HG02970 (cell line): ENCODE measurements at regions not wholly inside any gene's neighbourhood (a gene's known extent, or its start where the extent isn't known, plus 50 kb on each side); places are given as distances from the start of the nearest gene placed in this dataset.
"Not testable (repeated sequence)": the region's sequence is repeated elsewhere in the genome, so short reads cannot be mapped to it uniquely, and the experiment has no call there.

Source experiments
- ATAC-seq: cut with Tn5 transposase; IDR thresholded peaks from one replicate; pipeline ENCODE4 v1.9.1; 2021; ENCODE audit warnings: mild to moderate bottlenecking, moderate library complexity, moderate number of reproducible peaks; ENCODE audit not compliant: unreplicated experiment, low FRiP score

- no peak for ATAC-seq
Measured at GRCh38 chr12:25784669-25785068, 173.8 kb upstream of the RASSF8 start.

DNA sequence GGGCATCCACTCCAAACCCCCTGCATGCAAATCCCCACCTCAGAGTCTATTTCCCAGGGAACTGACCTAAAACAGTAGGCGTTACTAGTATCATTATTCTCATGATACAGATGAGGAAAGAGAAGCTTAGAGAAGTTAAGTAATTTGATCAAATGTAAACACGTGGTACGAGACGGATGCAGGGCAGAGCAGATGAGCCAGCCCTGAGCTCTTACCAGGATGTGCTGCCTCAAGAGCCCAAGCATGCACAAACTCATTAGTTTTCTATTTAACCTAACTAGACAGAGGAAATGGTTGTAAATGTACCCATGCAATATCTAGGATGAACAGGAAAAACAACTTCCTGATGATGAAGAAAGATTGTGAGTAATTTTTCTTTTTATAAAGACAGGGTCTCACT, 173.3 kb upstream of the RASSF8 start:
- no peak for ATAC-seq

DNA sequence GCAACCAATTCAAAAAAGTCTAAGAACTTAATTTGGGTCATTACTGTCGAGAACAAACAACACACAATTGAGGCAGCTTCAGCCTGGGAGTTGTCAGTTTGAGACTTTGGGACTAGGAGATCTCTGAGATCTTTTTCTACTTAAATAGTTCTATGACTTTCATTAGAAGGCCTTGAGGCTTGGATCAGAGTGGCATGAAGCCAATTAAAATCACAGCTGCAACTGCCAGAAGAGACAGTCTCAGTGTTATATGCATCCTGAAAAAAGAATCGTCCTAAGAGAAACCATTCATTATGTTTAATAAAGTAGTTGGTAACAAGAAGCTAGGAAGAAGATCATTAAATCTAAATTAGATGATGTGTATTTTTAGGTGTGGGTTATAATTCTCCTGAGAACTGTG, 170.8 kb upstream of the RASSF8 start:
- ATAC-seq = no peak

DNA sequence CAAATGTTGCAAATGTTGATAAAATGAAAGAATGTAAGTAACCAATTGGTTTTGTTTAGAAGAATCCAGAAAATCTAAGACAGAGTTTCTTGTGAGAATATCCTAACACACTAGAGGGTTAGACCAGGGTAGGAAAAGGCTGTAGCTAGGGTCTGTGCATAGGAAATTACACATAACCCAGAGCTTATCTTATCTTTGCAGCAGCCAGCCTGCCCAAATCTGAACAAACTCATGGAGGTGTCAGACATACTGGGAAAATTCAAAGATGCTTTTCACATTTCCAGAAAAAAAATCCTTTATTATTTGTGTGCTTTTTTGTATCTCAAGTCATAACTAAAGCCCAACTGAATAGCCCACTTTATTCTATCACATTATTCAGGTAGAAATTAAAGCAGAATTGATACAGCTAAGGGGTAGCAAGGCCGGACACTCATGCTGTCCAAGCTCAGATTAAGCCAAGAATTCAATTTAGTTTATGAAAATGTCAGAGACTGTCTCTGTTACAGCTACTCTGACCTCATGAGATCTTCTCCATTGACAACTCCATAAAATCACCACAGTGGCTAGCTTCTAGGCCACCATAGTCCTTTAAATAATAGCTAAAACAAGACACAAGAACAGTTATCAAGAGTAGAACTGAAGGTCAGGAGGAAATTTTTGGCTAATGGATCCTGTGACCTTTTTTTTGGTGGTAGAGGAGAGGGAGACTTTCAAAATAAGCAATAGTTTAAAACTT, 169.6 kb upstream of the RASSF8 start:
- no peak for ATAC-seq

- no peak for ATAC-seq
Measured at GRCh38 chr12:25789541-25789944, 168.9 kb upstream of the RASSF8 start.

DNA sequence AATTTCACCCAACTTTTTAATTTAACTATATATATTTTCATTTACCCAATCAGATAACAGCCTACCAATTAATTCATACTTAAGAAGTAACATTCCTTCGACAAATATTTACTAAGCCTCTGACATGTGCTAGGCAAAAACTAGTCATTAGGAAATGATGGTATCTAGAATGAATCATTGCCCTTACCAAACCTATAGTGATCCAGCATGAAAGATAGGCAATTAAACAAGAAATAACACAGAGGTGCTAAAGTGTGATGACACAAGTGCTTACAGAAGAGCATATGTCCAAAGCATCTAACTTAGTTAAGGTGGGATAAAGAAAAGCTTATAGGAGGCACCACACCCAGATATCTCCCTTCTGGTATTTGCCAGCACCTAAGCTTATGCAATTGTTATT, 166.5 kb upstream of the RASSF8 start:
- ATAC-seq = no peak

GRCh38 chr12:25793196-25793595, 165.3 kb upstream of the RASSF8 start:
- no peak for ATAC-seq

DNA sequence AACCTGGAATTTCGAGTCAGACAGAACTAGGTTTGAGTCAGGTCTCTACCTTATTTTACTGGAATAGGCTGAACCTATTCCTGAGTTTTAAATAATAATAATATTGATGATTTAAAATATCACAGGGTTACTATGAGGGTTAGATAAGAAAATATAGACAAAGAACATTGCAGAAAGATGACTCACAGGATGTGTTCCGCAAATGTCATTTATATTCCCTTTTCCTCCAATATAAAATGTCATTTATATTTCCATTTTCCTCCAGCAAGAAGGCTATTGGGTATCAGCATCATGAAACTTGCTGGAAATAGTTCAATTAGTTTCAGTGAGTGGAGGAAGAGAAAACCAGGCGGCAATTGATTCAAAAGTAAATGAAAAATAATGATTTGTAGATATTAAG, 163.9 kb upstream of the RASSF8 start:
- ATAC-seq = no peak

DNA sequence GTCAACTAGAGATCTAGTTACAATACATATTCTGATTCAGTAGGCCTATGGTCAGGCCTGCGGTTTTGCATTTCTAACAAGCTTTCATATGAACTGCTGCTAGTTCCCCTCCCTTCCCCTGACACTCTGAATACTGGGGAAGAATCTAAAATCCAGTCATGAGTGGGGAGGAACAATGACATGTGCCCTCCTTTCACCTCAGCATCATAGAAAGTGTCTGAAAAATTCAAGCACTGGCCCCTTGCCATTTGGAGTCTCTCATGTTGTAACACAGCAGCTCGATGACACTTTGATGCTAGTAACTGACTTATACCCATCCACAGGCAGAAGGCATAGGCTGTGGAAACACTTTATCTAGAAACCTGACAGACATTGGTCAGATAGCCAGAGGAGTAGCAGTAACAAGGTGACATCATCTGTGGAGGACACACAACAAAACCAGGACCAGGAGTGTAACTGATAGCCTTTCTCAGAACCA, 161.9 kb upstream of the RASSF8 start:
- ATAC-seq = no peak

DNA sequence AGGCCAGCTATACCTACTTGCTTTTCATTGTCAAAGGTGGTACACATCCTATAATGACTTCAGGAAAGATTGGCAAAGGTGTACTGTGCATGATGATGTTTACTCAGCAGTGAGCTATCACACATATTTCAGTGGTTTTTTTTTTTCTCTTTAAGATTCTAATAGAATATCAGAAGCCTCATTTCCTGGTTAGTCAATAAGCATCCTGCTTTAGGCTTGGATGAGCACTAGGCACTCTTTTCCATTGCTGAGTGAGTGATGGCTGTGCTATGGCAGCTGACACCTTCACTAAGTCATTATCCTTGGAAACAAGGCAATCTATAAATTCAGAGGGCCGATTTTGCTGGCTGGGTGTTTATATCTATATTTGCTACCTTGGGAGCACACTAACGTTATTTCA, 161.1 kb upstream of the RASSF8 start:
- no peak for ATAC-seq

DNA sequence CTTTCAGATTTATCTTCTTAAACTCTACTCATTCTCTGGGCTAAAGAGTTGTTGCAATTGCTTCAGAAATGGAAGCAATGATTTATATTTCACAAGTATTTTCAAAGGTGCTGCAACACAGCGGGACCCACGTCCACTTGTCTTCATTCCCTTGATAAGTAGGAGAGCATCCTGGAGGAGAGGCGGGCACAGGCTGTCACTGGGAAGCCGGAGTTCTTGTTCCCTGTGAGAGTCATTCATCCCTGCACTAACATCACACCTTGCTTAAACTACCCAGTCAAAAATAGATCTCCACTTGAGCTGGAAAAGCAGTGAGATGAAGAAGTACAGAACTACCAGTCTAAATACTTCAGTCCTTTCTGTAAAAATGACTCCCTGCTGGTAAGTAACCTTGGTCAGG, 160.5 kb upstream of the RASSF8 start:
- ATAC-seq = no peak

GRCh38 chr12:25800101-25800500, 158.4 kb upstream of the RASSF8 start:
- no peak for ATAC-seq

DNA sequence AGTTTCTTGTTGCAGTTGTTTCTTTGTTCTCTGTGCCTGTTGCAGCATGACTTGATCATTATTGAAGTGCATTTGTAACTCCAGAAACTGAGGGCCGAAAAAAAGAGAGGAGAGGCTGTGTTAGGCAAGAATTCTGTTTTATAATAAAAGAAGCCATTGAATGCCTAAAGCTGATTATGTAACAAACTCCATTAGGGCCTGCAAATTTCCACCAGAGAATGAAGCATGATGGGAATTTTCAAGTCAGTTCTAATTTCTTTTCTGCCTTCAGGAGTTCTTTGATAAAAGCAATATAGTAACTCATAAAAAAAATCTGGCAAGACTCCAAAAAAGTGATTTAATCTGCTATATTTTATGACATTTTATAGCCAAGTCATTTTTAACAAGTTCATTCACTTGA, 156.7 kb upstream of the RASSF8 start:
- no peak for ATAC-seq

- no peak for ATAC-seq
Measured at GRCh38 chr12:25802143-25802542, 156.3 kb upstream of the RASSF8 start.

GRCh38 chr12:25803029-25803664, 155.3 kb upstream of the RASSF8 start:
- not testable (repeated sequence) for ATAC-seq

DNA sequence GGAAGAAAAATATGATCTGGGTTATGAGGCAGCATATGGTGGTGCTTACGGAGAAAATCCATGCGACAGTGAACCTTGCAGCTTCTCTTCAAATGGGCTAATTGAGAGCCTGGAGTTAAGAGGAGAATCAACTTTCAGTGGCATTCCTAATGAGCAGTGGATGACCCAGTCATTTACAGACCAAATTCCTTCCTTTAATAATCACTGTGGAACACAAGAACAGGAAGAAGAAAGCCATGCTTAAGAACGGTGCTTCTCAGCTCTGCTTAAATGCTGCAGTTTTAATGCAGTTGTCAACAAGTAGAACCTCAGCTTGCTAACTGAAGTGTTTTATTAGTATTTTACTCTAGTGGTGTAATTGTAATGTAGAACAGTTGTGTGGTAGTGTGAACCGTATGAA, 154.2 kb upstream of the RASSF8 start:
- ATAC-seq = not testable (repeated sequence)

GRCh38 chr12:25806271-25806670, 152.2 kb upstream of the RASSF8 start:
- no peak for ATAC-seq

DNA sequence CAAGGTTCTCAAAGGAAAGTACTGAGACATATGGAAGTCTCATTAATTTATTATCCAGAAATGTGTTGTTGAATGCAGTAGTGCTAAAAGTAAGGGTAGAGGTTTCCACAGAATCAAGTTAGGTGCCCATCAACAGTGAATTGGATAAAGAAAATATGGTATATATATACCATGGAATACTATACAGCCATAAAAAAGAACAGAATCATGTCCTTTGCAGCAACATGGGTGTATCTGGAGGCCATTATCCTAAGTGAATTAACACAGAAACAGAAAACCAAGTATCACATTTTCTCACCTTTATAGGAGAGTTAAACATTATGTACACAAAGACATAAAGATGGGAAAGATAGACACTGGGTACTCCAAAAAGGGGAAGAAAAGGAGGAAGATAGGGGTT, 149.9 kb upstream of the RASSF8 start:
- no peak for ATAC-seq

- ATAC-seq = no peak
Measured at GRCh38 chr12:25810683-25811082, 147.8 kb upstream of the RASSF8 start.

DNA sequence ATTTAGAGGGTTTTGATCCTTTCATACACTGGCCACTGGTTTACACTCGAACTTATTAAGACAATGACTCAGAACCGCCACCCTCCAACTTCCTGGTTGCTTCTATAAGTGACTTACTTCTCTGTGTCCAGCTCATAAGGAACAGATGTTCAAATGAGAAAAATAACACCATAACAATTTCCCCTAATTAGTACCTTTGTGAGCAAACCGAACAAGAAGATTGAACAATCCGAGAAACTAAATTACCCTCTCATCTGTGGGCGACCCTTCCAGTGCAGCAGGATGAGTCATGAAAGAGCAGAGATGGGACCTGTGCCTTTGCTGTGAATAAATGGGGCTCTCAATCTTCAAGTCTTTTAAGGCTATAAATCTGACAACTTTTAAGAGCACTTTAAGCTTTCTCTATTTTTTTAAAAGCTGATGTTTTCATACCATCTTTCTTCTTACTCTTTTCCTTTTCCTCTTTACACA, 146.8 kb upstream of the RASSF8 start:
- no peak for ATAC-seq

GRCh38 chr12:25812295-25812694, 146.2 kb upstream of the RASSF8 start:
- no peak for ATAC-seq

GRCh38 chr12:25813843-25814242, 144.6 kb upstream of the RASSF8 start:
- ATAC-seq = no peak
